HG03442 (cell line): ENCODE measurements at regions not wholly inside any gene's neighbourhood (a gene's known extent, or its start where the extent isn't known, plus 50 kb on each side); places are given as distances from the start of the nearest gene placed in this dataset.
"Not testable (repeated sequence)": the region's sequence is repeated elsewhere in the genome, so short reads cannot be mapped to it uniquely, and the experiment has no call there.

ENCODE experiments used
- ATAC-seq: cut with Tn5 transposase; IDR thresholded peaks from one replicate; pipeline ENCODE4 v1.9.1; 2021; ENCODE audit warnings: mild to moderate bottlenecking, moderate library complexity; ENCODE audit not compliant: unreplicated experiment

GRCh38 chr1:60569189-60569588, 495.6 kb upstream of the C1orf87 start:
- no peak for ATAC-seq

- ATAC-seq: no peak
Measured at GRCh38 chr1:60567256-60567655, 493.7 kb upstream of the C1orf87 start.

- ATAC-seq: no peak
Measured at GRCh38 chr1:60564916-60565750, 491.6 kb upstream of the C1orf87 start.

DNA sequence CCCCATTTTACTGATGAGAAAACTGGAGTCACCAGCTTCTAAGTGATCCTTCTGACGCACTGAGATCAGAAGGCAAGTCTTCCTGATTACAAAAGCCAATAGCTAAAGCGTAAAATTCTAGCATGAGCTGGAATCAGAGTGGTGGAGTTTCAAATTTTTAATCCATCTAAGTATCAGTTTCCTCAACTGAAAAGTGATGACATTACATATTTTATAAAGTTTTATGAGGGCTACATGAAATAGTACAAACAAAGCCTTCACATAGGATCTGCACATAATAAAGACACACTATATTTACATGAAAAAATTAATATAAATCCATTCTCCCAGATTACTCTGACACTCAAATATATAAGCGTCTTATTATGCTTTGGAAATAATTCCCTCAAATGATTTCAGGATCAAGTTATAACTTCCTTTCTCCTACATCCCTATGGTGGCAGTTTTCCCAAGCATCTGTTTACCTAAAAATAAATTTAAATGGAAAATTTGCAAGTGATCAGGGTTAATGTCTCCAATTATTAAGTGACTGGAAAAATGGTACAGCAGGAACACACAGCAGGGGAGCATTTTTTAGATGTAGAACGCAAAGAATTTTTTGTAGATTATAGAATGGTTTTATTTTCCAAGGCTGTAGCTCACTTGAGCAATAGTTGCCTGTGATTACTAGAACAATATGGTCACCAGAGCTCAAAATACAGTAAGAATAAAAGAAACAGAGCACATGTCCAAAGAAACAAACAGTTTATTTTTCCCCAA, 490.4 kb upstream of the C1orf87 start:
- no peak for ATAC-seq

DNA sequence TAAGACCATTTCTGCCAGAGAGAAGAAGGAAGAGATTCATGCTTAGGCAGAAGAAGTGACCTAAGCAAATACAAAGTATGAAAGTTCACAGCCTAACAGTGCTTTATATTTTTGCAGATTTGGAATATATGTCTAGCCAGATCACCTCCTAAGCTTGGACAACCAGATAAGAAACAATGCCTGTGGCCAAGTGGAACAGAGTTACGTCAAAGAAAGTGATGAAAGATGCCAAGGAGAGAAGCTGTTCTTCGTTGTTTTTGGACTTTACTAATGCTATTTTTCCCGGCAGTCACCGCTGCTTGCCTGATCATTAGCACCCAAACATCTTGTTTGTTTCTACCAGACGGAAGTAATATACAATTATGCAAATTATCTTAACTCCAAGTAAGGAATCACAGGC, 489.2 kb upstream of the C1orf87 start:
- ATAC-seq: no peak

DNA sequence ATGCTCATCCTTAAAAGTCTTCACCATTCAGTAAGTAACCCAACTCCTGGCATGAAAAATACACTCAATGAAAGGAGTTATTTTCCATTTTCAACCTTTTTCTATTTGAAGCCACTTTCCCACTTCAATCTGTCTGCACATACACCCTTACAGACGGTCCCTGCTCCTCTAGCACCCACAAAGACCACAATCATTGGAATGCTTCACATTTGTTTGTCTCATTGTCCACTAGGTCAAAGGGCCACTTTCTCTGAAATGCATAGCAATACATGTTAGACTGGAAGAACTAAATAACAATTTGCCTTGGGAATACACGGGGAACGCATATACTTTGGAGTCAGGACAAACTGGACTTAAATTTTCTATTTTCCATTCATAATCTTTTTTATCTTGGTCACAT, 487.1 kb upstream of the C1orf87 start:
- ATAC-seq: no peak

- no peak for ATAC-seq
Measured at GRCh38 chr1:60558236-60558635, 484.7 kb upstream of the C1orf87 start.

DNA sequence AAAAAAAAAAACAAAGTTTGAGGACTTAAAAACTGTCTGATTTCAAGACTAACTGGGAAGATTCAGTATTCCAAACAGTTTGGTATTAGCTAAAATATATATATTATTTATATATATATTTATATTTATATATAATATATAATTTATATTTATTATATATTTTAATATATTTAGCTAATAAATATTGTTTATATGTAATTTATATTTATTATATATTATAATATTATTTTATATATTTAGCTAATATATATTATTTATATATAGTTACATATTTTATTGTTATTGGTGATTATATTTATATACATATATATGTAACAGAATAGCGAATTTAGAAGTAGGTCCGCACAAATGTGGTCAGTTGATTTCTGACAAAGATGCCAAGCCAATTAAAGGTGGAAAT, 480.2 kb upstream of the C1orf87 start:
- ATAC-seq: no peak

- no peak for ATAC-seq
Measured at GRCh38 chr1:60547821-60548220, 474.3 kb upstream of the C1orf87 start.

- ATAC-seq: no peak
Measured at GRCh38 chr1:60541831-60542532, 468.4 kb upstream of the C1orf87 start.

GRCh38 chr1:60540141-60540540, 466.6 kb upstream of the C1orf87 start:
- ATAC-seq: no peak

DNA sequence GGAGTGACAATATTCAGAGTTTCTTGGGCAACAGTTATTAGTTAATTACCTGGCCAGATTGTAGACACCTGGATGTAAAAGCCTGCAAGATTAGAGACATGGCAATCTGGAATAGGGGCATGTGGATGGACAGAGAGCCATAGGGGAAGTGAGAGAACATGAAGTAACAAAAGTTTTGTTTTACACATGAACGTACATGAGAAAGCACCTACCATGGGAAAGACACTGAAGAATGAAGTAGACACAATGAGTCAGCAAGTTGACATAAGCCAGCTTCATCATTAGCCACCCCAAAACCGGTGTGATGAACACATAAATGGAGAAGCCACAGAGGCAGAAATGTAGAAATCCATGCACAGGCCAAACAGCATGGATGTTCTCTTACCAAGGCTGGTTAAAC, 462.1 kb upstream of the C1orf87 start:
- ATAC-seq: no peak

GRCh38 chr1:60527567-60527966, 454.0 kb upstream of the C1orf87 start:
- no peak for ATAC-seq

DNA sequence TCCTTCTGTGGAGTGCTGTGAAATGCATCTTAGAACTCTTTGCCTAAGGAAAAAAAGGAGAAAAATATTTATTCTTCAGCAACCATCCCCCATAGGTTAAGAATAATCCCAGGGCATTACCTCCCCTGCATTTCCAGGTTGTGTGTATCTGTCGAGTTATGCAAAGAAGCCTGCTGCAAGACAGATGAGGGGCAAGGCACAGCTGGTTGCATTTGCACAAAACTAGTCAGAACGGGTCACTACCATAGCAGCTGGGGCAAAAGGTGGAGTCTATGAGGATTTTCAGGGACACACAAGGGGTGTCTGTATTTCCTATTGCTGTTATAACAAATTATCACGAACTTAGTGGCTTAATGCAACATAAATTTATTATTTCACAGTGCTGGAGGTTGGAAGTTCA, 443.4 kb upstream of the C1orf87 start:
- ATAC-seq: no peak

GRCh38 chr1:60510162-60510561, 436.6 kb upstream of the C1orf87 start:
- ATAC-seq: no peak

GRCh38 chr1:60504206-60504840, 430.8 kb upstream of the C1orf87 start:
- no peak for ATAC-seq

DNA sequence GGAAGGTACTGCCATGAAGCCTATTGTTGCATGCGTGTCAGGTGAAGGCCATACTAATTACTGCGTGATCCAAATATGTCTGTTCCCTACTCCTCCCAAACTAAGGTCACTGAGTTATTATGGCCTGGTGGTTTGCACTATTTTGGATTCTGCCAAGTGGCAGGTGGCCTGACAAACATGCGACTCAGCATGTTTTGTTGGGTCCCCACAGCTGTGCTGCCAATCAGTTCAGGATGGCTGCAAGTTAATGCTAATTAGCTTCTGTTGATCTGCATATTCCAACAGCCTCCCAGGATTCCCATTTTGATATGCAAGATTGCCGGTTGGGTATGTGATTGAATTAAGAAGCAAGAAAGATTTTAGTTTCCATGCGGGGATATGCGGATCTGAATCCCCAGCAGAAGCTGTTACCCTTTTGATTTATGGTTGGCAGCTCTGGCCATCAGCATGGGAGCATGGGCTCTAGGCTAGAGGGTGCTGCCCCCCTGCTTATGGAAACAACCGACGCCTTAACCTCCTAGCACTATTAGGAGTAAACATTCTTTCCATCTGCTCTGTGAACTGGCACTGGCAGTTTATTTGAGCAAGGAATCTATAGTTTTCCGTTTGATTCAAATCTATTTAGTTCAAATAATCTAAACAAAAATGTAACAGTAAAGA, 429.8 kb upstream of the C1orf87 start:
- ATAC-seq: no peak

DNA sequence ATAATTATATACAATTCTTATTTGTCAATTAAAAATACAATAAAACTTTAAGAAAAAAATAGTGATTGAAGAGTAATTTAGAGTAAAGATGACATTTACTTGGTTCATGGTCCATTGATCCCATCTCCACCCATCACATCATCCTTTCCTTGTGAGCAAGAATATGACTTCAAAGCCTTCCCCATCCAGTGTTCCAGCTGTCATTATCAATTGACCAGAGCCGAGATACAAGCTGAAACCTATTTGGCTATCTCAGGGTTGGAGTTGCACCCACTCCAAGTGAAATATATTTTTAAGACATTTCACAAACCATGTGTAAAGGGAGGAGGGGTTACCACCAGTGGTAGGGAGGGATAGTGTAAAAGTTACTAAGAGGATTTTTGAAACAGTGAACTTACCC, 428.9 kb upstream of the C1orf87 start:
- ATAC-seq: no peak

DNA sequence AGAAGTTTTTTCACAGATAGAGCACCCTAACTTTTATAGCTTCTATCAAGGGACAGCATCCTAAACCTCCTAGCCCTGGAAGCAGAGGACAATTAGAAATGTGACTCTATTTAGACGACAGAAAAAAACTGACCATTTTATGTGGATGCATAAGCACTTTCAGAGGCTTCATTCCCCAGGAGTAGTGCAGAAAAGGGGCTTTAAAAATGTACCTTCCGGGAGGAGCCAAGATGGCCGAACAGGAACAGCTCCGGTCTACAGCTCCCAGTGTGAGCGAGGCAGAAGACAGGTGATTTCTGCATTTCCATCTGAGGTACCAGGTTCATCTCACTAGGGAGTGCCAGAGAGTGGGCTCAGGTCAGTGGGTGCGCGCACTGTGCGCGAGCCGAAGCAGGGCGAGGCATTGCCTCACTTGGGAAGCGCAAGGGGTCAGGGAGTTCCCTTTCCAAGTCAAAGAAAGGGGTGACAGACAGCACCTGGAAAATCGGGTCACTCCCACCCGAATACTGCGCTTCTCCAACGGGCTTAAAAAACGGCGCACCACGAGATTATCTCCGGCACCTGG, 416.4 kb upstream of the C1orf87 start:
- not testable (repeated sequence) for ATAC-seq

GRCh38 chr1:60488847-60489246, 415.3 kb upstream of the C1orf87 start:
- no peak for ATAC-seq
